Heart left ventricle (tissue), 16 donors: ENCODE measurements at regions not wholly inside any gene's neighbourhood (a gene's known extent, or its start where the extent isn't known, plus 50 kb on each side); places are given as distances from the start of the nearest gene placed in this dataset.

Experiments
- ATAC-seq, 4 donors: fragments of 200-7000 bp; cut with Tn5 transposase; one replicate each; pipeline ENCODE4 v1.9.1; 2020 to 2022; ENCODE audit warnings: moderate library complexity in 4 of 4, mild to moderate bottlenecking in 3 of 4, moderate number of reproducible peaks in 1 of 4
- DNase-seq, 5 donors: peaks; one replicate each; pipeline ENCODE4 v3.0.0-alpha.2; 2020
- H3K27ac ChIP-seq, 12 donors: fragments of 200-600 bp; sonication (generic) in 4 of 12; one replicate each; pipeline versions ENCODE4 v1.5.0 to v1.8.0; 2016 to 2022; ENCODE audit warnings: mild to moderate bottlenecking in 2 of 12
- H3K27me3 ChIP-seq, 9 donors: fragments of 200-600 bp; sonication (generic) in 2 of 9; one replicate each; pipeline versions ENCODE4 v1.5.1 to v1.8.0; 2016 to 2022; ENCODE audit warnings: mild to moderate bottlenecking in 3 of 9
- H3K36me3 ChIP-seq, 9 donors: fragments of 200-600 bp; sonication (generic) in 2 of 9; one replicate each; pipeline versions ENCODE4 v1.5.0 to v1.8.0; 2018 to 2022; ENCODE audit warnings: mild to moderate bottlenecking in 2 of 9
- H3K4me1 ChIP-seq, 12 donors: fragments of 200-600 bp; sonication (generic) in 4 of 12; one replicate each; pipeline versions ENCODE4 v1.5.0 to v1.8.0; 2016 to 2022; ENCODE audit warnings: mild to moderate bottlenecking in 3 of 12
- H3K4me3 ChIP-seq, 12 donors: fragments of 200-600 bp; sonication (generic) in 4 of 12; one replicate each; pipeline versions ENCODE4 v1.5.0 to v1.8.0; 2017 to 2022; ENCODE audit warnings: mild to moderate bottlenecking in 9 of 12, moderate library complexity in 4 of 12
- H3K9me3 ChIP-seq, 12 donors: fragments of 200-600 bp; sonication (generic) in 4 of 12; one replicate each; pipeline versions ENCODE4 v1.5.0 to v1.8.0; 2016 to 2022; ENCODE audit warnings: mild to moderate bottlenecking in 1 of 12
- CTCF ChIP-seq, 12 donors: fragments of 200-600 bp; sonication (generic) in 4 of 12; IDR thresholded peaks; one replicate each; pipeline versions ENCODE4 v1.5.0 to v1.8.0; 2018 to 2022; ENCODE audit warnings: antibody characterized with exemption in 12 of 12, mild to moderate bottlenecking in 5 of 12
- POLR2A ChIP-seq, 2 donors: fragments of 450-650 bp; IDR thresholded peaks; one replicate each; pipeline ENCODE4 v1.6.1; 2017; ENCODE audit warnings: antibody characterized with exemption in 2 of 2, mild to moderate bottlenecking in 2 of 2, moderate library complexity in 2 of 2
- WGBS, 4 donors: extraction: QIAGEN DNeasy Blood & Tissue Kit in 2 of 4; methylation state at CpG; one replicate each; pipeline versions ENCODE4 v1.1.5 to v1.1.7; 2013 to 2018; 5-methylcytosine and 5-hydroxymethylcytosine counted together
- intact Hi-C, 10 donors: fragments of 100-400 bp; cut with DNase I; formaldehyde crosslinking; loops; one replicate each; pipeline versions ENCODE4 v1.11.1 to v1.14.2; 2022
- donor health status: ischemic (EF 13 %, LVEDD 7.1; RV severe dilation, severe dysfunction).
- donor health status: healthy with polysubstance abuse.
- donor health status: DM: no; HTN: yes; CAD: no.
- donor health status: DM: no; HTN: no; CAD: no.
- donor health status: ischemic (EF 25% LVEDD 6.9; RV normal size, moderate dysfunction).
- donor health status: ischemic (EF 25% LVEDD 5.7; RV mildly dilated, moderate dysfunction).
- donor health status: healthy.
- donor health status: DM: yes; HTN: yes; CAD: no.
- donor health status: ischemic (EF 35%, LVEDD 5.7; RV mildly dilated, moderate dysfunction).
- donor health status: nonischemic (EF 11% LVEDD 7.7; RV severe dilation, severe dysfunction).
- donor health status: DM: yes; HTN: yes; CAD: no.
- donor health status: PGD.
- donor health status: ischemic (EF 29% LVEDD 5.4; RV normal size, mild dysfunction).
- donor health status: nonischemic (EF 23%, LVEDD 6.1; RV moderate dilation, normal function).

GRCh38 chr20:60636417-60636816 lies 615.6 kb upstream of the CDH4 start:
- DNase-seq (no peak), ATAC-seq (no peak)
- Histone ChIP-seq H3K4me3 (no peak overlapping the region), H3K9me3 (no peaks in the 10 kb centered on the region), H3K27me3 (no peaks in the 10 kb centered on the region), H3K27ac (no peak overlapping the region), H3K4me1 (no peaks in the 10 kb centered on the region), H3K36me3 (no peaks in the 10 kb centered on the region)
- TF ChIP-seq CTCF (IDR thresholded peaks at IDR 0.05) (no peak), POLR2A (IDR thresholded peaks at IDR 0.05) (no peak)
- 86 to 88% (median 87%) methylated on average over 5 of the region's 5 CpGs for WGBS, 4 donors
- intact Hi-C loops = no loop called here

DNA sequence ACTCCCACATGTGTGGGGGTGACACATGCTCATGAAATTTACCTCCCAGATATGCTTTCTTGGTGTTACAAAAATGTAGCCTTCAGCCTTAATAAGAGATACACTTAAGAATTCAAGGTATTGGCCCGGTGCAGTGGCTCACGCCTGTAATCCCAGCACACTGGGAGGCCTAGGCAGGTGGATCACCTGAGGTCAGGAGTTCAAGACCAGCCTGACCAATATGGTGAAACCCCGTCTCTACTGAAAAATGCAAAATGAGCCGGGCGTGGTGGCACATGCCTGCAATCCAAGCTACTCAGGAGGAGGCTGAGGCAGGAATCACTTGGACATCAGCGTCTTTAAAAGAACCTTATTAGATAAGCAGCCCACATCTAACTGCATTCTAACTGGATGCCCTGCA lies 614.3 kb upstream of the CDH4 start:
- no peaks in the 10 kb centered on the region for H3K9me3 ChIP-seq
- H3K4me3 ChIP-seq = no peak overlapping the region
- WGBS, 4 donors = 81 to 88% (median 84%) methylated on average over 3 to 6 of the region's 6 CpGs
- H3K27ac ChIP-seq = no peak overlapping the region
- H3K27me3 ChIP-seq = no peaks in the 10 kb centered on the region
- ATAC-seq (no peak), DNase-seq (no peak)
- H3K4me1 ChIP-seq = no peaks in the 10 kb centered on the region
- intact Hi-C loops = no loop called here
- no peaks in the 10 kb centered on the region for H3K36me3 ChIP-seq
- TF ChIP-seq CTCF (IDR thresholded peaks at IDR 0.05) = no peak
- no peak for TF ChIP-seq POLR2A (IDR thresholded peaks at IDR 0.05)

GRCh38 chr20:60638430-60639098 lies 613.5 kb upstream of the CDH4 start:
- ATAC-seq = no peak

DNA sequence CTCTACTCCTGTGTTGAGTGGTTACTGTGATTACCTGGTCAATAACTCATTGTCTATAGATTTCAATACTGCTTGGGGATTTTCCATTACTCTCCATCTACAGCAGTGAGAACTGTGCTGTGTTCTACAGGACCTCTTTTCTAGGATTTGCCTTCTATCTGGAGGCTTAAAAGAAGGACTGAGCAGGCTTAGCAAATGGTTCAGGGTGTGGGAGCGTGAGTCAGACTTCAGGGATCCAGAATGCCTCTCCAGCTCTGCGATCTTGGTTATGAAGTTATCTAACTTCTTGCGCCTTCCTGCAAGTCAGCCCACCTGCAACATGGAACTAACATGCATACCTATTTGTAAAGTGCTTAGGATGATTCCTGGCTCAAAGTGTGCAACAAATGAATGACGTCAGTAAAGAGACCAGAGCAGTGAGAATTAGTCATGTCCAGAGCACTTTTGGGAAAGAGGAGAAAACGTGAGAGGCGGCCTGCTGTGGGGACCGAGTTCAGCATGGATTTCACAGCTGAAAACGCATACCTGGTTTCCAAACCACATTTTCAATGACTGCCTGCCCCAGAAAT lies 610.1 kb upstream of the CDH4 start:
- 74 to 83% (median 82%) methylated on average over 8 of the region's 8 CpGs for WGBS, 4 donors
- no peaks in the 10 kb centered on the region for H3K4me1 ChIP-seq
- no peak overlapping the region for H3K27ac ChIP-seq
- no peaks in the 10 kb centered on the region for H3K27me3 ChIP-seq
- H3K4me3 ChIP-seq = no peak overlapping the region
- intact Hi-C loops = no loop called here
- H3K9me3 ChIP-seq = peaks cover 0 to 6% (median 0%) of the 10 kb centered on the region in 12 donors
- no peaks in the 10 kb centered on the region for H3K36me3 ChIP-seq
- no peak for ATAC-seq
- DNase-seq = no peak
- TF ChIP-seq CTCF (IDR thresholded peaks at IDR 0.05) (no peak), POLR2A (IDR thresholded peaks at IDR 0.05) (no peak)

More at GRCh38 chr20:60638430-60639098, 613.5 kb upstream of the CDH4 start:
- no peak overlapping the region for H3K4me3 ChIP-seq
- no peaks in the 10 kb centered on the region for H3K36me3 ChIP-seq
- no peak for DNase-seq
- 69 to 80% (median 73%) methylated on average over 4 of the region's 4 CpGs for WGBS, 4 donors
- H3K27me3 ChIP-seq = no peaks in the 10 kb centered on the region
- no peaks in the 10 kb centered on the region for H3K9me3 ChIP-seq
- TF ChIP-seq CTCF (IDR thresholded peaks at IDR 0.05) (no peak), POLR2A (IDR thresholded peaks at IDR 0.05) (no peak)
- no peaks in the 10 kb centered on the region for H3K4me1 ChIP-seq
- peak overlapping the region in 1 of 12 donors; percentile 34 for H3K27ac ChIP-seq
- intact Hi-C loops = no loop called here
